ENCODE measurements at regions not wholly inside any gene's neighbourhood (a gene's known extent, or its start where the extent isn't known, plus 50 kb on each side); places are given as distances from the start of the nearest gene placed in this dataset.

GRCh38 chr16:26993511-26993910 lies 73.2 kb upstream of the C16orf82 start:
- DNase-seq, result no peak

GRCh38 chr16:26993963-26994362 lies 72.8 kb upstream of the C16orf82 start:
- DNase-seq, result no peak

GRCh38 chr16:26995522-26995921 lies 71.2 kb upstream of the C16orf82 start:
- no peak for DNase-seq

- DNase-seq, result no peak
These were observed 61.3 kb upstream of the C16orf82 start for GRCh38 chr16:27005386-27005785.

All from CD4-positive, alpha-beta T cell treated with Interleukin-17A for 4 hours (primary cell).